PFSK-1 (cell line): ENCODE measurements at regions not wholly inside any gene's neighbourhood (a gene's known extent, or its start where the extent isn't known, plus 50 kb on each side); places are given as distances from the start of the nearest gene placed in this dataset.

ENCODE experiments used
- SIN3A ChIP-seq: IDR thresholded peaks from 2 replicates; pipeline ENCODE4 v1.6.1; 2012; ENCODE audit warnings: mild to moderate bottlenecking, low read length, moderate library complexity, borderline replicate concordance; ENCODE audit not compliant: insufficient read depth
- TF ChIP-seq, protein P1 (sequence below), 2 experiments: IDR thresholded peaks; 2 replicates each; pipeline versions ENCODE4 v1.6.1 to v1.8.0; 2011 to 2012; ENCODE audit warnings: low read depth in 2 of 2, low read length in 2 of 2, control low read depth in 1 of 2, inconsistent platforms in 1 of 2, mild to moderate bottlenecking in 1 of 2, moderate library complexity in 1 of 2; ENCODE audit not compliant: insufficient read depth in 1 of 2

GRCh38 chr1:229079016-229079595 is 191.8 kb upstream of the RAB4A start:
- TF ChIP-seq, protein P1, sequence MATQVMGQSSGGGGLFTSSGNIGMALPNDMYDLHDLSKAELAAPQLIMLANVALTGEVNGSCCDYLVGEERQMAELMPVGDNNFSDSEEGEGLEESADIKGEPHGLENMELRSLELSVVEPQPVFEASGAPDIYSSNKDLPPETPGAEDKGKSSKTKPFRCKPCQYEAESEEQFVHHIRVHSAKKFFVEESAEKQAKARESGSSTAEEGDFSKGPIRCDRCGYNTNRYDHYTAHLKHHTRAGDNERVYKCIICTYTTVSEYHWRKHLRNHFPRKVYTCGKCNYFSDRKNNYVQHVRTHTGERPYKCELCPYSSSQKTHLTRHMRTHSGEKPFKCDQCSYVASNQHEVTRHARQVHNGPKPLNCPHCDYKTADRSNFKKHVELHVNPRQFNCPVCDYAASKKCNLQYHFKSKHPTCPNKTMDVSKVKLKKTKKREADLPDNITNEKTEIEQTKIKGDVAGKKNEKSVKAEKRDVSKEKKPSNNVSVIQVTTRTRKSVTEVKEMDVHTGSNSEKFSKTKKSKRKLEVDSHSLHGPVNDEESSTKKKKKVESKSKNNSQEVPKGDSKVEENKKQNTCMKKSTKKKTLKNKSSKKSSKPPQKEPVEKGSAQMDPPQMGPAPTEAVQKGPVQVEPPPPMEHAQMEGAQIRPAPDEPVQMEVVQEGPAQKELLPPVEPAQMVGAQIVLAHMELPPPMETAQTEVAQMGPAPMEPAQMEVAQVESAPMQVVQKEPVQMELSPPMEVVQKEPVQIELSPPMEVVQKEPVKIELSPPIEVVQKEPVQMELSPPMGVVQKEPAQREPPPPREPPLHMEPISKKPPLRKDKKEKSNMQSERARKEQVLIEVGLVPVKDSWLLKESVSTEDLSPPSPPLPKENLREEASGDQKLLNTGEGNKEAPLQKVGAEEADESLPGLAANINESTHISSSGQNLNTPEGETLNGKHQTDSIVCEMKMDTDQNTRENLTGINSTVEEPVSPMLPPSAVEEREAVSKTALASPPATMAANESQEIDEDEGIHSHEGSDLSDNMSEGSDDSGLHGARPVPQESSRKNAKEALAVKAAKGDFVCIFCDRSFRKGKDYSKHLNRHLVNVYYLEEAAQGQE (IDR thresholded peaks at IDR 0.05; ENCODE audit: insufficient read depth in 1 of 2, low read depth in 2 of 2, low read length in 2 of 2) = no peak
- TF ChIP-seq SIN3A = no peak
